HCT116 (cell line): ENCODE measurements at regions not wholly inside any gene's neighbourhood (a gene's known extent, or its start where the extent isn't known, plus 50 kb on each side); places are given as distances from the start of the nearest gene placed in this dataset.
"Not testable (repeated sequence)": the region's sequence is repeated elsewhere in the genome, so short reads cannot be mapped to it uniquely, and the experiment has no call there.

ENCODE experiments used
- ATAC-seq: fragments of 200-7000 bp; cut with Tn5 transposase; 2 replicates; pipeline ENCODE4 v1.9.1; 2020; ENCODE audit warnings: mild to moderate bottlenecking, moderate library complexity
- BruUV-seq: library from RNA; stranded (reverse); fragments of 400-500 nt; replicated peaks from 2 replicates; lab custom pipeline; 2021; lab: Mats Ljungman, UMichigan
- CTCF ChIA-PET: fragments of 300-600 bp; sonication (Branson Sonifier 250); formaldehyde crosslinking; loops from one replicate; lab custom pipeline; 2021; ENCODE audit warnings: antibody characterized with exemption; lab: Charles Lee
- POLR2A ChIA-PET: fragments of 300-600, 350-600 bp; sonication (Branson Sonifier 250); formaldehyde crosslinking; loops from one replicate; lab custom pipeline; 2021; ENCODE audit warnings: antibody characterized with exemption; lab: Charles Lee
- RAD21 ChIA-PET, 2 experiments: fragments of 300-600 bp; sonication (Branson Sonifier 250); formaldehyde crosslinking; loops; one replicate each; lab custom pipeline; 2023; ENCODE audit warnings: low total read pairs in 2 of 2; ENCODE audit not compliant: uncharacterized antibody in 2 of 2, unreplicated experiment in 2 of 2, low non-redundant PET in 1 of 2; lab: Charles Lee
- DNase-seq: peaks from one replicate; pipeline ENCODE4 v3.0.0-alpha.2; 2010; ENCODE audit warnings: low read depth, low spot score
- H2AFZ ChIP-seq: fragments of 200-600 bp; shearing (Covaris generic), sonication (generic); 2 replicates; pipeline ENCODE4 v1.6.1; 2017; ENCODE audit warnings: low read depth, mixed run types, mixed read lengths, antibody characterized with exemption, low read length; ENCODE audit not compliant: poor library complexity, severe bottlenecking
- H3K27ac ChIP-seq: 2 replicates; pipeline ENCODE4 v1.5.1; 2012; ENCODE audit warnings: low read depth, low read length
- H3K27me3 ChIP-seq: fragments of 200-600 bp; sonication (generic); 2 replicates; pipeline ENCODE4 v1.6.1; 2016; ENCODE audit warnings: mixed run types, low read length, mixed read lengths; ENCODE audit not compliant: insufficient read depth
- H3K36me3 ChIP-seq, 2 experiments: fragments of 200-500 bp in 1 of 2; fragments of 200-600 bp in 1 of 2; sonication (Bioruptor generic) in 1 of 2; sonication (generic) in 1 of 2; 2 replicates each; pipeline versions ENCODE4 v1.5.1 to v1.6.1; 2014 to 2016; ENCODE audit warnings: low read length in 2 of 2, inconsistent platforms in 1 of 2, mixed read lengths in 1 of 2, mixed run types in 1 of 2; ENCODE audit not compliant: insufficient read depth in 2 of 2, control insufficient read depth in 1 of 2
- H3K4me1 ChIP-seq, 2 experiments: fragments of 200-600 bp in 1 of 2; sonication (generic) in 1 of 2; 2 replicates each; pipeline versions ENCODE4 v1.5.1 to v1.6.1; 2012 to 2017; ENCODE audit warnings: low read length in 2 of 2, inconsistent platforms in 1 of 2, mild to moderate bottlenecking in 1 of 2, mixed read lengths in 1 of 2, mixed run types in 1 of 2, moderate library complexity in 1 of 2; ENCODE audit not compliant: insufficient read depth in 2 of 2, control insufficient read depth in 1 of 2
- H3K4me2 ChIP-seq: fragments of 200-600 bp; sonication (generic); 2 replicates; pipeline ENCODE4 v1.6.1; 2017; ENCODE audit warnings: mixed run types, low read length, mixed read lengths
- H3K4me3 ChIP-seq, 2 experiments: fragments of 200-600 bp in 1 of 2; sonication (generic) in 1 of 2; replicated peaks in 1 of 2; 2 replicates each; pipeline ENCODE4 v1.5.1; 2011 to 2016; ENCODE audit warnings: low read length in 2 of 2, control low read depth in 1 of 2, low read depth in 1 of 2, mild to moderate bottlenecking in 1 of 2, mixed read lengths in 1 of 2, mixed run types in 1 of 2
- H3K79me2 ChIP-seq: fragments of 200-600 bp; sonication (generic); 2 replicates; pipeline ENCODE4 v1.6.1; 2017; ENCODE audit warnings: mild to moderate bottlenecking, mixed run types, low read length, moderate library complexity, mixed read lengths; ENCODE audit not compliant: insufficient read depth
- H3K9ac ChIP-seq: fragments of 200-600 bp; sonication (generic); 2 replicates; pipeline ENCODE4 v1.6.1; 2016; ENCODE audit warnings: low read length, mixed read lengths
- H3K9me2 ChIP-seq: fragments of 200-600 bp; sonication (generic), shearing (Covaris generic); 2 replicates; pipeline ENCODE4 v1.6.1; 2017; ENCODE audit warnings: mixed run types, mild to moderate bottlenecking, moderate library complexity; ENCODE audit not compliant: insufficient read depth
- H3K9me3 ChIP-seq, 2 experiments: fragments of 200-500 bp in 1 of 2; fragments of 200-600 bp in 1 of 2; sonication (Bioruptor generic) in 1 of 2; sonication (generic) in 1 of 2; 2 replicates each; pipeline ENCODE4 v1.6.1; 2014 to 2017; ENCODE audit warnings: low read length in 2 of 2, mixed read lengths in 2 of 2, inconsistent platforms in 1 of 2, low read depth in 1 of 2, mild to moderate bottlenecking in 1 of 2, mixed run types in 1 of 2, moderate library complexity in 1 of 2; ENCODE audit not compliant: control insufficient read depth in 1 of 2, insufficient read depth in 1 of 2
- H4K20me1 ChIP-seq: fragments of 200-600 bp; sonication (generic), shearing (Covaris generic); 2 replicates; pipeline ENCODE4 v1.6.1; 2017; ENCODE audit warnings: mixed run types, mild to moderate bottlenecking, moderate library complexity; ENCODE audit not compliant: insufficient read depth
- CBX3 ChIP-seq: IDR thresholded peaks from 2 replicates; pipeline ENCODE4 v1.6.1; 2012; ENCODE audit warnings: low read depth
- EGR1 ChIP-seq: IDR thresholded peaks from 2 replicates; pipeline ENCODE4 v1.6.1; 2012; ENCODE audit warnings: low read depth
- ELF1 ChIP-seq: IDR thresholded peaks from 2 replicates; pipeline ENCODE4 v1.6.1; 2012; ENCODE audit warnings: low read depth, borderline replicate concordance
- EZH2 ChIP-seq: fragments of 200-600 bp; sonication (generic); IDR thresholded peaks from 2 replicates; pipeline ENCODE4 v1.6.1; 2017; ENCODE audit warnings: antibody characterized with exemption, mixed run types
- EZH2phosphoT487 ChIP-seq: fragments of 200-600 bp; IDR thresholded peaks from 2 replicates; pipeline ENCODE4 v1.6.1; 2018; ENCODE audit warnings: antibody characterized with exemption, borderline replicate concordance
- POLR2A ChIP-seq: IDR thresholded peaks from 2 replicates; pipeline ENCODE4 v1.7.0; 2011; ENCODE audit warnings: borderline replicate concordance; ENCODE audit not compliant: insufficient read depth, insufficient read length; ENCODE audit errors: extremely low read depth
- RAD21 ChIP-seq: IDR thresholded peaks from 2 replicates; pipeline ENCODE4 v1.6.1; 2012; ENCODE audit warnings: low read depth, mild to moderate bottlenecking
- SIN3A ChIP-seq: IDR thresholded peaks from 2 replicates; pipeline ENCODE4 v1.6.1; 2012; ENCODE audit warnings: low read depth
- SP1 ChIP-seq: IDR thresholded peaks from 2 replicates; pipeline ENCODE4 v1.6.1; 2012; ENCODE audit warnings: low read depth
- SRF ChIP-seq: IDR thresholded peaks from 2 replicates; pipeline ENCODE4 v1.6.1; 2012; ENCODE audit warnings: low read depth
- YY1 ChIP-seq: IDR thresholded peaks from 2 replicates; pipeline ENCODE4 v1.6.1; 2011; ENCODE audit warnings: low read length, low read depth, moderate library complexity, mild to moderate bottlenecking; ENCODE audit not compliant: insufficient replicate concordance; ENCODE audit errors: extremely low read depth
- ZFX ChIP-seq: fragments of 450-650 bp; IDR thresholded peaks from 2 replicates; pipeline ENCODE4 v1.6.1; 2017
- ZNF274 ChIP-seq: fragments of 200-500 bp; sonication (Bioruptor generic); IDR thresholded peaks from 2 replicates; pipeline ENCODE4 v1.6.1; 2014; ENCODE audit warnings: mild to moderate bottlenecking, low read depth, low read length, inconsistent platforms
- intact Hi-C: fragments of 100-400 bp; cut with micrococcal nuclease; formaldehyde crosslinking; loops from 2 replicates; pipeline ENCODE4 v1.10.0; 2022
- TF ChIP-seq, protein P1 (sequence below): IDR thresholded peaks from 2 replicates; pipeline ENCODE4 v1.6.1; 2012
- TF ChIP-seq, protein P2 (sequence below): IDR thresholded peaks from 2 replicates; pipeline ENCODE4 v1.6.1; 2012

DNA sequence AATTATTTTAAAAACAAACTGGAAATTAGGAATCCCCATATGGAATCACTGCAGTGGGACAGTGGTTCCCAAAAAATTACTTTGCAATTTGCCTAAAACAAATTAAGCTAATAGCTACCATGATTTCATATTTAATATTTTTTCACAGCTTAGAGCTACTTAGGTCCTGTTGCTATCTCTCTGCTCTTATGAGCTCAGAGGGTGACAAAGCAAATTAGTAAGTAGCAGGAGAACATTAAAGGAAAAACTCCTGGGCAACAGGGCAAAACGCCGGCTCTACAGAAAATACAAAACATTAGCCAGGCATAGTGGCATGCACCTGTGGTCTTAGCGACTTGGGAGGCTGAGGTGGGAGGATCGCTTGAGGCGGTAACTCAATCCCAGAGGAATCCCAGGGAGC lies 83.8 kb upstream of the RPRML start:
- POLR2A ChIA-PET, H2AFZ ChIP-seq, ATAC-seq, H3K27me3 ChIP-seq, H4K20me1 ChIP-seq, intact Hi-C loops, H3K4me2 ChIP-seq, BruUV-seq, RAD21 ChIA-PET, H3K27ac ChIP-seq, DNase-seq, H3K4me3 ChIP-seq, H3K9me2 ChIP-seq, H3K9ac ChIP-seq, H3K36me3 ChIP-seq, CTCF ChIA-PET, H3K79me2 ChIP-seq, H3K9me3 ChIP-seq: not testable (repeated sequence)
- peaks cover 25 to 31% of the 10 kb centered on the region in 2 experiments for H3K4me1 ChIP-seq

DNA sequence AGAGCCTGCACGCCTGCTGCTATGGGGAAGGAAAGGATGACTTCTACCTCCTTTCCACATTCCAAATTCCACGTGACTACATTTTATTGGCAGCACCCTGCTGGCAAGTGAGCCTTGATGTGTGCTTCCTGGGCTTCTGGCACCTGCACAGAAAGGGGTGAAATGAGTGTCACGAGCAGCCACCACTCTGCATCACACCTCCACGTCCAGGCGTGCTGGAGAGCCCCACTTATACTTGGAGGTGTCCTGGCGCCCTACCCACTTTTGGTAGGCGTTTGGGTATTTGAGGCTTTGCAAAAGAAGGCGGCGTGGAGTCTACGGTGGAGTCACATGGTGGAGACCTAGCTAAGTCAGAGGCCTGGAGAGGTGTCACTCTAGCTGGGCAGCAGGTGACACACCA lies 81.0 kb upstream of the RPRML start:
- TF ChIP-seq, protein P1, sequence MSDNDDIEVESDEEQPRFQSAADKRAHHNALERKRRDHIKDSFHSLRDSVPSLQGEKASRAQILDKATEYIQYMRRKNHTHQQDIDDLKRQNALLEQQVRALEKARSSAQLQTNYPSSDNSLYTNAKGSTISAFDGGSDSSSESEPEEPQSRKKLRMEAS, result peak; percentile 26; the same call in 1 of the 2 replicates
- H3K36me3 ChIP-seq, BruUV-seq, H3K4me3 ChIP-seq, DNase-seq, CTCF ChIA-PET, H4K20me1 ChIP-seq, RAD21 ChIA-PET, H3K9me3 ChIP-seq, H3K27me3 ChIP-seq, intact Hi-C loops, H3K9me2 ChIP-seq, POLR2A ChIA-PET, H3K27ac ChIP-seq, H2AFZ ChIP-seq, H3K79me2 ChIP-seq, H3K9ac ChIP-seq: not testable (repeated sequence)
- peak; percentile 82 for ATAC-seq
- H3K4me1 ChIP-seq, result peaks cover 22 to 23% of the 10 kb centered on the region in 2 experiments
- H3K4me2 ChIP-seq, result peak overlapping the region; percentile 55

DNA sequence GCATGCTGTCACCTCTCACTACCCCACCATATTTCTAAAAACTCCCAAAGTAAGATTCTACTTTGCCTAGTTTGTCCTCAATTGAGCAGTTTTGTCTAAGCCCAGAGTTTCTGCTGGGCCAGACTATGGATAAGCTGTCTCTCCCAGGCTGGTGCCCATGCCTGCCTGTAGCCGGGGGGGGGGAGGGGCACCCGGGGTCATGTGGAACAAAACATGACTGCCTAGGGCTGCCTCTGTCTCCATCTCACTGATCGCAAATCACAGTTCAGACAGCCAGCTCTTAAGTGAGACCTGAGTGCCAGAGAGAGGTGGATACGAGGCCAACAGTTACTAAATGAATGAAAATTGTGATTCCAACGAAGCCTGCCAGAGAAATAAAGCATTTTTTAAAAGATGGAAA lies 78.8 kb upstream of the RPRML start:
- Histone ChIP-seq H3K79me2 (no peaks in the 10 kb centered on the region), H2AFZ (no peak overlapping the region), H3K36me3 (peaks cover 6 to 14% of the 10 kb centered on the region in 2 experiments; a peak in 3 of 4 replicates), H3K9me2 (no peaks in the 10 kb centered on the region), H3K4me3 (no peak overlapping the region), H3K4me2 (no peak overlapping the region), H3K4me1 (peaks cover 22 to 23% of the 10 kb centered on the region in 2 experiments), H3K9me3 (no peaks in the 10 kb centered on the region), H3K27ac (no peak overlapping the region), H3K27me3 (no peaks in the 10 kb centered on the region), H3K9ac (no peak overlapping the region), H4K20me1 (no peaks in the 10 kb centered on the region)
- DNase-seq, result no peak
- ChIA-PET POLR2A (no interaction called here), RAD21 (no interaction called here), CTCF (no interaction called here)
- no peak for ATAC-seq
- intact Hi-C loops, result no loop called here
- BruUV-seq, result no TSS peak
- TF ChIP-seq ELF1, result no peak
- TF ChIP-seq CBX3, result no peak
- TF ChIP-seq POLR2A, result no peak
- TF ChIP-seq SRF, result no peak
- TF ChIP-seq, protein P1, result no peak
- no peak for TF ChIP-seq YY1
- no peak for TF ChIP-seq SP1
- TF ChIP-seq ZNF274, result no peak
- TF ChIP-seq RAD21, result no peak
- TF ChIP-seq ZFX, result no peak
- no peak for TF ChIP-seq EZH2
- TF ChIP-seq, protein P2, sequence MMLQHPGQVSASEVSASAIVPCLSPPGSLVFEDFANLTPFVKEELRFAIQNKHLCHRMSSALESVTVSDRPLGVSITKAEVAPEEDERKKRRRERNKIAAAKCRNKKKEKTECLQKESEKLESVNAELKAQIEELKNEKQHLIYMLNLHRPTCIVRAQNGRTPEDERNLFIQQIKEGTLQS, result no peak
- TF ChIP-seq SIN3A, result no peak
- TF ChIP-seq EZH2phosphoT487, result no peak
- no peak for TF ChIP-seq EGR1
